Fibroblast of skin of left biceps (primary cell): ENCODE measurements at regions not wholly inside any gene's neighbourhood (a gene's known extent, or its start where the extent isn't known, plus 50 kb on each side); places are given as distances from the start of the nearest gene placed in this dataset.

Experiments used
- DNase-seq, 2 experiments: peaks; one replicate each; pipeline ENCODE4 v3.0.0-alpha.2; 2013; ENCODE audit warnings: low read depth in 2 of 2

- DNase-seq: no peak
Measured at GRCh38 chr5:120007598-120007997, 378.2 kb downstream of the FAM170A start.

- no peak for DNase-seq
Measured at GRCh38 chr5:120012431-120012830, 383.1 kb downstream of the FAM170A start.

- no peak for DNase-seq
Measured at GRCh38 chr5:120014535-120014934, 385.2 kb downstream of the FAM170A start.

GRCh38 chr5:120016717-120017382 lies 387.5 kb downstream of the FAM170A start:
- DNase-seq: no peak

GRCh38 chr5:120017513-120017912 lies 388.2 kb downstream of the FAM170A start:
- peak; percentile 53 to 67 for DNase-seq

GRCh38 chr5:120035181-120035580 lies 405.8 kb downstream of the FAM170A start:
- DNase-seq: no peak

- no peak for DNase-seq
Measured at GRCh38 chr5:120035815-120036577, 406.6 kb downstream of the FAM170A start.

GRCh38 chr5:120037451-120037850 lies 408.1 kb downstream of the FAM170A start:
- DNase-seq: no peak

GRCh38 chr5:120039111-120039510 lies 409.8 kb downstream of the FAM170A start:
- DNase-seq: no peak

- no peak for DNase-seq
Measured at GRCh38 chr5:120043431-120043830, 414.1 kb downstream of the FAM170A start.

GRCh38 chr5:120052916-120053828 lies 410.9 kb upstream of the PRR16 start:
- no peak for DNase-seq

GRCh38 chr5:120053841-120054240 lies 410.3 kb upstream of the PRR16 start:
- no peak for DNase-seq

GRCh38 chr5:120055858-120056257 lies 408.2 kb upstream of the PRR16 start:
- DNase-seq: peak; percentile 10 to 24

- peak; percentile 29 to 36 for DNase-seq
Measured at GRCh38 chr5:120062515-120062917, 401.6 kb upstream of the PRR16 start.

- no peak for DNase-seq
Measured at GRCh38 chr5:120072068-120072761, 391.9 kb upstream of the PRR16 start.

- no peak for DNase-seq
Measured at GRCh38 chr5:120073722-120074121, 390.4 kb upstream of the PRR16 start.

GRCh38 chr5:120080781-120081180 lies 383.3 kb upstream of the PRR16 start:
- no peak for DNase-seq

- DNase-seq: no peak
Measured at GRCh38 chr5:120082316-120083068, 381.6 kb upstream of the PRR16 start.

GRCh38 chr5:120083851-120084542 lies 380.1 kb upstream of the PRR16 start:
- DNase-seq: no peak

GRCh38 chr5:120084543-120084870 lies 379.6 kb upstream of the PRR16 start:
- DNase-seq: no peak
